ENCODE measurements at regions not wholly inside any gene's neighbourhood (a gene's known extent, or its start where the extent isn't known, plus 50 kb on each side); places are given as distances from the start of the nearest gene placed in this dataset.
"Not testable (repeated sequence)": the region's sequence is repeated elsewhere in the genome, so short reads cannot be mapped to it uniquely, and the experiment has no call there.

DNA sequence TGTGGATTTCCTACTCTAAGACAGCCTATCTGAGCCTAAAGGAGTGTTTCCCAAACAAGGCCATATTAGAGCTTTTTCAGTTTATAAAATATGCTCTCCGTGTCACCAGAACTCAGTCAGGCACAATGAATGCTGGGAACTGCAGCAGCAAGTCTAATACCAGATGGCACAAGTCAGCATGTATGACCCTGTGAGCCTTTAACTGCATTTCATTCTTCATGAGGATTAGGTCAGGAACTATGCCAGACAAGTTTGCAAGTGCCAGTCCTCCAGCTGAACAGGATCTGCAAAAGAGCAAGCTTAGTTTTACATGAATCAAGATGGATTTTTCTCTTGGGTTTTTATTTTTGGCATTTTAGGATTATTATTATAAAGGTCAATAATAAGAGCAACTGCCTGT, 66.7 kb upstream of the SAMD5 start:
- Histone ChIP-seq H3K4me3 (ENCODE audit: low read depth in 1 of 3, low read length in 3 of 3) (no peak overlapping the region), H3K9me3 (ENCODE audit: control insufficient read depth in 2 of 2, insufficient read depth in 1 of 2, low read depth in 1 of 2, low read length in 1 of 2) (no peaks in the 10 kb centered on the region), H3K27me3 (ENCODE audit: control insufficient read depth in 3 of 3, insufficient read depth in 3 of 3, low read length in 3 of 3) (no peaks in the 10 kb centered on the region), H3K4me1 (ENCODE audit: control insufficient read depth in 3 of 3, insufficient read depth in 2 of 3, low read depth in 1 of 3, low read length in 2 of 3) (no peaks in the 10 kb centered on the region), H3K36me3 (ENCODE audit: control insufficient read depth in 3 of 3, insufficient read depth in 2 of 3, low read depth in 1 of 3, low read length in 3 of 3) (no peaks in the 10 kb centered on the region), H3K27ac (ENCODE audit: low read depth in 1 of 3, low read length in 2 of 3) (no peak overlapping the region)
- DNase-seq: no peak
- 64 to 70% (median 69%) methylated on average over 1 of the region's 1 CpG for WGBS, 3 donors
- FAIRE-seq: no peak

DNA sequence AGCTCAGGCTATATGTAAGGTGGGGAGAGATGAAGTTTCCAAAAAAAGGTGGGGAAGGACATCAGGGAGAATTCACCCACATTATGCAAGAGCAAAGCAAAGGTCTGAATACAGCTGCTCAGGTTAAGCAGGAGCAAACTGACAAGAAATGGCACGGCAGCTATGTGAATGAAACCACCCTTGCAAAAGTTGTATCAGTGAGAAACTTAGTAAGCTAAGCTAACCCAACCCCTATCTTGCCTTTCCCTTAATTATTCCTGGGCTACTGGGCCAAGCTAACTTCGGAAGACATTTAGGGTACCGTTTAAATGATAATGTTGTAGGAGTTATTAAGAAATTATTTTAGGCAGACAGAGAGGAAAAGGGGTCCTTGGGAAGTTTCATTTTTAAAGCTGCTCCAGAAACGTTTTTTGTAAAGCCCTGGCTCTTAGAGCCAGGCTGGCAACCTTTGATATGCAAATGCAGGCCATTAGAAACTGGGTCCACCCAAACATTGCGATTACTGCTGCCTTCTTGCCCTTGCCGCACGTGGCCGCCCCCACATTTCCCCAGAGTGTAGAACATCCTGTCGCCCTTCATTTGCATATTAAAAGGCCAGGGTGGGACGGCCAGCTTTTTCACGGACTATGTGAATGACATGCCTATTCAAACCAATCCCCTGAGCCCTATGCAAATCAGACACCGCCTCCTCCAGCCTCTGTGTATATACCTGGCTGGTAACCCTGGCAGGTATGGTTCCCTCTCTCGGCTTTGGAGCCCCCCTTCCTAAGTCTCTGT, 60.5 kb upstream of the SAMD5 start:
- DNase-seq: peak in 1 of 2 donors; percentile 9
- H3K4me3 ChIP-seq (ENCODE audit: low read depth in 1 of 3, low read length in 3 of 3): no peak overlapping the region
- FAIRE-seq: no peak

DNA sequence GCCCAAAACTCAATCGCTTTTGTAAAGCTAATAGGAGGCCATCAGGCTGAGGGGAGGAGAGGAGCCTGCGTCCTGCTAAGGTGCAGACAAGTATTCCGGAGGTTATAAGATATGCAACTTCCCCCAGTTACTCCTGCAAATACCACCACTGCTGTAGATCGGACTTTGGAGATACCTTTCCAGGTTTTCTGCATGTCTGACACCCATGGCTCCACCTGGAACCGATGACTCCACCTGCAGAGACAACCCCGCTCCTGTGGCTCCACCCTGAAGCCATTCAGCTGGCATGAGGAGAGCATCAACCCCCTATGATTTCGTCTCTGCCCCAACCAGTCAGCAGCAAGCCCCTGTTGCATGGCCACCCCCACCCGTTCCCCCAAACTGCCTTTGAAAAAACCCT, 59.7 kb upstream of the SAMD5 start:
- no peak for FAIRE-seq
- H3K36me3 ChIP-seq (ENCODE audit: control insufficient read depth in 3 of 3, insufficient read depth in 2 of 3, low read depth in 1 of 3, low read length in 3 of 3): no peaks in the 10 kb centered on the region
- 88 to 95% (median 93%) methylated on average over 8 of the region's 8 CpGs for WGBS, 3 donors
- no peak overlapping the region for H3K27ac ChIP-seq (ENCODE audit: low read depth in 1 of 3, low read length in 2 of 3)
- no peak for DNase-seq
- H3K9me3 ChIP-seq (ENCODE audit: control insufficient read depth in 2 of 2, insufficient read depth in 1 of 2, low read depth in 1 of 2, low read length in 1 of 2): no peaks in the 10 kb centered on the region
- H3K4me1 ChIP-seq (ENCODE audit: control insufficient read depth in 3 of 3, insufficient read depth in 2 of 3, low read depth in 1 of 3, low read length in 2 of 3): no peaks in the 10 kb centered on the region
- no peak overlapping the region for H3K4me3 ChIP-seq (ENCODE audit: low read depth in 1 of 3, low read length in 3 of 3)
- H3K27me3 ChIP-seq (ENCODE audit: control insufficient read depth in 3 of 3, insufficient read depth in 3 of 3, low read length in 3 of 3): peaks cover 0 to 2% (median 0%) of the 10 kb centered on the region in 3 donors

More for the DNA sequence above, 60.5 kb upstream of the SAMD5 start:
- no peaks in the 10 kb centered on the region for H3K36me3 ChIP-seq (ENCODE audit: control insufficient read depth in 3 of 3, insufficient read depth in 2 of 3, low read depth in 1 of 3, low read length in 3 of 3)
- H3K27ac ChIP-seq (ENCODE audit: low read depth in 1 of 3, low read length in 2 of 3): no peak overlapping the region
- no peaks in the 10 kb centered on the region for H3K9me3 ChIP-seq (ENCODE audit: control insufficient read depth in 2 of 2, insufficient read depth in 1 of 2, low read depth in 1 of 2, low read length in 1 of 2)
- peaks cover 0 to 2% (median 0%) of the 10 kb centered on the region in 3 donors for H3K27me3 ChIP-seq (ENCODE audit: control insufficient read depth in 3 of 3, insufficient read depth in 3 of 3, low read length in 3 of 3)
- 18 to 51% (median 35%) methylated on average over 13 of the region's 13 CpGs for WGBS, 3 donors
- no peaks in the 10 kb centered on the region for H3K4me1 ChIP-seq (ENCODE audit: control insufficient read depth in 3 of 3, insufficient read depth in 2 of 3, low read depth in 1 of 3, low read length in 2 of 3)

DNA sequence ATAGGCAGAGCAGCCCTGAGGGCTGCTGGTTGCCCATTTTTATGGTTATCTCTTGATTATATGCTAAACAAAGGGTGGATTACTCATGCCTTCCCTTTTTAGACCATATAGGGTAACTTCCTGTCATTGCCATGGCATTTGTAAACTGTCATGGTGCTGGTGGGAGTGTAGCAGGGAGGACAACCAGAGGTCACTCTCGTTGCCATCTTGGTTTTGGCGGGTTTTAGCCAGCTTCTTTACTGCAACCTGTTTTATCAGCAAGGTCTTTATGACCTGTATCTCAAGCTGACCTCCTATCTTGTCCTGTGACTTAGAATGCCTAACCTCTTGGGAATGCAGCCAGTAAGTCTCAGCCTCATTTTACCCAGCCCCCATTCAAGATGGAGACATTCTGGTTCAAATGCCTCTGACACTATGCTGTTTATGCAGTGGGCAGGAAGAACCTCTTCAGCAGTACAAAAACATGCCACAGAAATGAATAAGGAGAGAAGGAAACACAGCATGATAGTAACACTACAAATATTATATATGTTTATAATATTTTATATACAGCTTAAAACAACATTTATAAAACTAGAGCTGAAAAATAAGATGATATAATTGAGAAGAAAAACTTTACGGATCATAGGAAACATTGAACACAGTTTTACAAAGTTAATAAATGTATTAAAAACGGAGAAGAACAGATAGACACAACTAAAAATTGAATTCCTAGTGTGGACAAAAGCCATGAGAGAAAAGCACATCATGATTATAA, 58.9 kb upstream of the SAMD5 start:
- no peaks in the 10 kb centered on the region for H3K4me1 ChIP-seq (ENCODE audit: control insufficient read depth in 3 of 3, insufficient read depth in 2 of 3, low read depth in 1 of 3, low read length in 2 of 3)
- DNase-seq: no peak
- FAIRE-seq: no peak
- no peak overlapping the region for H3K27ac ChIP-seq (ENCODE audit: low read depth in 1 of 3, low read length in 2 of 3)
- H3K4me3 ChIP-seq (ENCODE audit: low read depth in 1 of 3, low read length in 3 of 3): no peak overlapping the region
- H3K27me3 ChIP-seq (ENCODE audit: control insufficient read depth in 3 of 3, insufficient read depth in 3 of 3, low read length in 3 of 3): peaks cover 0 to 2% (median 0%) of the 10 kb centered on the region in 3 donors
- no peaks in the 10 kb centered on the region for H3K9me3 ChIP-seq (ENCODE audit: control insufficient read depth in 2 of 2, insufficient read depth in 1 of 2, low read depth in 1 of 2, low read length in 1 of 2)
- WGBS, 3 donors: 78 to 83% (median 83%) methylated on average over 4 of the region's 4 CpGs
- H3K36me3 ChIP-seq (ENCODE audit: control insufficient read depth in 3 of 3, insufficient read depth in 2 of 3, low read depth in 1 of 3, low read length in 3 of 3): no peaks in the 10 kb centered on the region

DNA sequence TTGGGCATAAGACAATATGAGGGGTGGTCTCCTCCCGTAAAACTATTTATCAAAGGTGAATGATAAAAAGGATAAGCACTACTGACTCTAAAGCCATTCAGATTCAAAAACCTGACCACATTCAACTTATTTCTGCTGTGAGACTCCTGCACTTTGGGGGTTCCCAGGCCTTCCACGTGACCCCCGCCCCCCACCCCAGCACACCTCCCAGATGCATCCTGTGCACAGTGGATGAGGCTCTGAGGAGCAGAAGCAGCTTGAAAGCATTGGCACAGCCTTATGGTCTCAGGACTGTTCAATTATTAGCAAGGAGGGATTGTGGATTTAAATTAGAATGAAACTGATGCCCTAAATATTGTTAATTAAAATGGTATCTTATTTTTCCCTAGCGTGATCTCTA, 55.1 kb upstream of the SAMD5 start:
- FAIRE-seq: no peak
- H3K9me3 ChIP-seq (ENCODE audit: control insufficient read depth in 2 of 2, insufficient read depth in 1 of 2, low read depth in 1 of 2, low read length in 1 of 2): no peaks in the 10 kb centered on the region
- H3K27ac ChIP-seq (ENCODE audit: low read depth in 1 of 3, low read length in 2 of 3): no peak overlapping the region
- no peak overlapping the region for H3K4me3 ChIP-seq (ENCODE audit: low read depth in 1 of 3, low read length in 3 of 3)
- H3K27me3 ChIP-seq (ENCODE audit: control insufficient read depth in 3 of 3, insufficient read depth in 3 of 3, low read length in 3 of 3): no peaks in the 10 kb centered on the region
- WGBS, 3 donors: 62 to 82% (median 70%) methylated on average over 4 of the region's 4 CpGs
- H3K36me3 ChIP-seq (ENCODE audit: control insufficient read depth in 3 of 3, insufficient read depth in 2 of 3, low read depth in 1 of 3, low read length in 3 of 3): no peaks in the 10 kb centered on the region
- H3K4me1 ChIP-seq (ENCODE audit: control insufficient read depth in 3 of 3, insufficient read depth in 2 of 3, low read depth in 1 of 3, low read length in 2 of 3): no peaks in the 10 kb centered on the region
- no peak for DNase-seq

GRCh38 chr6:147454862-147455261, 53.6 kb upstream of the SAMD5 start:
- not testable (repeated sequence) for FAIRE-seq; H3K9me3 ChIP-seq (ENCODE audit: control insufficient read depth in 2 of 2, insufficient read depth in 1 of 2, low read depth in 1 of 2, low read length in 1 of 2); H3K27me3 ChIP-seq (ENCODE audit: control insufficient read depth in 3 of 3, insufficient read depth in 3 of 3, low read length in 3 of 3); H3K27ac ChIP-seq (ENCODE audit: low read depth in 1 of 3, low read length in 2 of 3); DNase-seq; H3K4me3 ChIP-seq (ENCODE audit: low read depth in 1 of 3, low read length in 3 of 3); H3K36me3 ChIP-seq (ENCODE audit: control insufficient read depth in 3 of 3, insufficient read depth in 2 of 3, low read depth in 1 of 3, low read length in 3 of 3); H3K4me1 ChIP-seq (ENCODE audit: control insufficient read depth in 3 of 3, insufficient read depth in 2 of 3, low read depth in 1 of 3, low read length in 2 of 3)
- 90 to 100% (median 92%) methylated on average over 2 of the region's 2 CpGs for WGBS, 3 donors
